GM12891 (cell line): ENCODE measurements at regions not wholly inside any gene's neighbourhood (a gene's known extent, or its start where the extent isn't known, plus 50 kb on each side); places are given as distances from the start of the nearest gene placed in this dataset.
"Not testable (repeated sequence)": the region's sequence is repeated elsewhere in the genome, so short reads cannot be mapped to it uniquely, and the experiment has no call there.

Experiments used
- DNase-seq: peaks from one replicate; pipeline ENCODE4 v3.0.0; 2011; ENCODE audit warnings: low spot score; ENCODE audit not compliant: insufficient read length
- FAIRE-seq: peaks from 2 replicates; lab custom pipeline; 2011; peaks lifted over from hg19 to GRCh38; lab: Jason Lieb, UNC
- PAX5 ChIP-seq: IDR thresholded peaks from 2 replicates; pipeline ENCODE4 v1.6.1; 2011; ENCODE audit warnings: low read length, moderate library complexity, mild to moderate bottlenecking; ENCODE audit not compliant: insufficient read depth, severe bottlenecking
- POLR2A ChIP-seq: IDR thresholded peaks from 2 replicates; pipeline ENCODE4 v1.6.1; 2011; ENCODE audit warnings: low read depth, low read length, control low read depth
- POLR2AphosphoS5 ChIP-seq: IDR thresholded peaks from 2 replicates; pipeline ENCODE4 v1.6.1; 2011; ENCODE audit warnings: low read depth, low read length, control low read depth
- POU2F2 ChIP-seq: IDR thresholded peaks from 2 replicates; pipeline ENCODE4 v1.6.1; 2011; ENCODE audit warnings: low read depth, mild to moderate bottlenecking, control low read depth, low read length, moderate library complexity
- SPI1 ChIP-seq: IDR thresholded peaks from 2 replicates; pipeline ENCODE4 v1.6.1; 2011; ENCODE audit warnings: low read depth, low read length, control low read depth
- TAF1 ChIP-seq: IDR thresholded peaks from 2 replicates; pipeline ENCODE4 v1.6.1; 2011; ENCODE audit warnings: low read depth, low read length, control low read depth

DNA sequence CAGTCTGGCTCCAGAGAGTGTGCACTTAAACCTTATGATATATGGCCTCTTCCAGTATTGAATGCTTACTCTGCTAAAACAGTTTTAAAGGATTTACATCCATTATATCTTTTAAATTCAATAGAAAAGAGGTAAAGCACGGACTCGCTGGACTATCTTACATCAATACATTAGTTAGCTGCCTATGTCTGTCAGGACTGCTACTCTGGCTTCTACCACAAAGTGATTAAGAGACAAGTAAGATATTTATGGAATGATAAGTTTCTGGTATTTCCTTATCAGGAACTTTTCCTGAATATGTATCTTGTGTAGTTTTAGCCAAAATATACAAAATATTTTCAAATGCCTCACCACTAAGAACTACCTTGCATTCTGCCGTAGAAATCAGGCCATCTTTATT lies 295.1 kb downstream of the ISL1 start:
- DNase-seq: no peak
- no peak for TF ChIP-seq POLR2AphosphoS5
- no peak for TF ChIP-seq PAX5
- no peak for TF ChIP-seq TAF1
- TF ChIP-seq POLR2A: no peak
- no peak for TF ChIP-seq POU2F2
- TF ChIP-seq SPI1: no peak
- FAIRE-seq: no peak

DNA sequence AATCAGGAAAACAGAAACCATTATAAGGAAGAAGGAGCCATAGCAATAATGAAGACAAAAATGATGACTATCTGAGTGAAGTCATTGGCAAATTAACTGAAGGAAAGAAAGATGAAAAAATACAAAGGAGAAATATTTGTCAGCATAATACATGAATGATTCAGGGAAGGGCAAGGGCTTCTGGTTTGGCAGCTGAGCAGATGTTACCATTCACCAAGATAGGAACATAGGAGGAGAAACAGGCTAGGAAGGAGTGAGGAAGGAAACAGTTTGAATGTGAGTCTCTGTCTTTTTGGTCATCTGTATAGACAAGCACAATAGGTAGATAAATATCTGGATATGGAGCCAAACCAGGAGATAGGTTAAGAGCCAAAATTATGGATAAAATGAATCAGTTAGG lies 296.0 kb downstream of the ISL1 start:
- DNase-seq (no peak), FAIRE-seq (no peak)
- TF ChIP-seq POLR2AphosphoS5 (no peak), PAX5 (no peak), TAF1 (no peak), SPI1 (no peak), POU2F2 (no peak), POLR2A (no peak)

- DNase-seq: no peak
- TF ChIP-seq PAX5 (no peak), TAF1 (no peak), POU2F2 (no peak), POLR2A (no peak), SPI1 (no peak), POLR2AphosphoS5 (no peak)
- no peak for FAIRE-seq
These were observed 301.6 kb downstream of the ISL1 start for GRCh38 chr5:51684794-51685355.

DNA sequence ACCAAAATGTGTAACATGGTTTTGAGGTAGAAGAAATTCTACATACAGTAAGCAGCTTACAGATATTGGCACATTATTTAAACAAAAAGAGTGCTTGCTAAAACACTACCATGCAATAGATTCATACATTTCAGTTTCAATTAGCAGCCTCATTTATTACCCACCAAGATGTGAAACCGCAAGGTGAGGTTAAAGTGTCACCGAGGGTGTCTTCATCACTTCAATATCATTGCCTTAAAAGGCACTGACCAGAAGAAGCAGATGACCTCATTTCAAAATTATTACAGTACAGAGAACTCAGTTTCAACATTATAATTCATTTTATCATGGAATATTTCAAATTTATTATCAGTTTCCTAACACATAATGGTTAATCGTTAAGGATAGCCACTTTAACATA lies 302.2 kb downstream of the ISL1 start:
- FAIRE-seq (no peak), DNase-seq (no peak)
- no peak for TF ChIP-seq SPI1
- no peak for TF ChIP-seq TAF1
- TF ChIP-seq POLR2AphosphoS5: no peak
- no peak for TF ChIP-seq PAX5
- TF ChIP-seq POLR2A: no peak
- TF ChIP-seq POU2F2: no peak

GRCh38 chr5:51686622-51687021 lies 303.4 kb downstream of the ISL1 start:
- TF ChIP-seq PAX5 (no peak), TAF1 (no peak), SPI1 (no peak), POLR2AphosphoS5 (no peak), POU2F2 (no peak), POLR2A (no peak)
- FAIRE-seq: no peak
- DNase-seq: no peak

DNA sequence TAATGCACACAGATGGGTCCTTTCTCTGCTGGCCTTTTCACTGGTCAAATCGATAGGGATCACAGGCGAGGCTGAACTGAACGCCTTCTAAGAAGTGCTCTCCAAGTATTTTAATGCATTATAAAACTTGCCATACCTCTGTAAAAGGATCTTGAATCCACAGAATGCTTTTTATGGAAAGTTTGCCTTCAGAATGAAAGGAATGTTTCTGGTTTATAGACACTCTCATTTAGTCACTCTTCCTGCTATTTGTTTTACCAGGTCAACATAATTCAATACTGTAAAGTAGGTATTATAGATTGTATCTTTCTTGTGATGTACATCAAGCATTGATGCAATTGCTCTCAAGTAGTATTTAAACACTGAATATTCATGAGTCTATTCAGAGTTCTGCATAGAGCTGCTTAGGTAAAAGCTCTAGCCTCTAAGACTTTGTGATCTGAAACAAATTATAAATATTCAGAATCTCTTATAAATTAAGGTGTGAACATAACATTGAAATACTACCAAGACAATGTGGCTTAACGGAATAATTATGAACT lies 308.4 kb downstream of the ISL1 start:
- TF ChIP-seq POLR2A (no peak), POU2F2 (no peak), SPI1 (no peak)
- FAIRE-seq: no peak
- no peak for DNase-seq

GRCh38 chr5:51694826-51695225 lies 311.6 kb downstream of the ISL1 start:
- FAIRE-seq (no peak), DNase-seq (no peak)
- no peak for TF ChIP-seq SPI1
- no peak for TF ChIP-seq TAF1

- no peak for FAIRE-seq
These were observed 312.9 kb downstream of the ISL1 start for GRCh38 chr5:51696122-51696521.

DNA sequence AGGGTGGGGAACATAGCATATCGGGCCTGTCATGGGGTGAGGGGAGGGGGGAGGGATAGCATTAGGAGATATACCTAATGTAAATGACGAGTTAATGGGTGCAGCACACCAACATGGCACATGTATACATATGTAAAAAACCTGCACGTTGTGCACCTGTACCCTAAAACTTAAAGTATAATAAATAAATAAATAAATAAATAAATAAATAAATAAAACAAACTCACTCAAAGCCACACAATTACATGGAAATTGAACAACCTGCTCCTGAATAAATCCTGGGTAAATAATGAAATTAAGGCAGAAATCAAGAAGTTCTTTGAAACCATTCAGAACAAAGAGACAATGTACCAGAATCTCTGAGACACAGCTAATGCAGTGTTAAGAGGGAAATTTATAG lies 318.8 kb downstream of the ISL1 start:
- not testable (repeated sequence) for FAIRE-seq, DNase-seq

More at GRCh38 chr5:51696122-51696521, 312.9 kb downstream of the ISL1 start:
- no peak for DNase-seq
- TF ChIP-seq TAF1: no peak
- TF ChIP-seq POLR2AphosphoS5: no peak
- no peak for TF ChIP-seq SPI1
- TF ChIP-seq POLR2A: no peak
- TF ChIP-seq POU2F2: no peak
- no peak for TF ChIP-seq PAX5

DNA sequence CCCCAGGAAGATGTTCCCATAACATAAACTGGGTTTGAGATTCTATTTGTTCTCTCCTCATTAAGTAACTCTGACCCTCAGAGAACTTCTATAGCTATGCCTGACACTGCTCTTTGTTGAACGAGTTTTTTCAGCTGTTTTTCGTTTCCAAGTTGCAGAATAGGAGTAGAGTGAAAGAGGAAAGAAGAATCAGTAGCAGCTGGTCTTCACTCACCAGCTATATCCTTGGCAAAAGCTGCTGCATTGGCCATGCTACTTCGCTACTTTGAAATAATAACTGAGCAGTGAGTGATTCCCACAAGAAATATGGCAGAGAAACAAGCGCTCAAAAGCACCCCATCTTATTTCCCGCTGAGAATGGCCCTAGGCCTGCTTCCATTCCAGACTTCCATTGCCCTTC lies 329.0 kb downstream of the ISL1 start:
- TF ChIP-seq SPI1 (no peak), PAX5 (no peak), POLR2AphosphoS5 (no peak), POLR2A (no peak), TAF1 (no peak), POU2F2 (no peak)
- DNase-seq (no peak), FAIRE-seq (no peak)

GRCh38 chr5:51715445-51715844 lies 332.2 kb downstream of the ISL1 start:
- not testable (repeated sequence) for FAIRE-seq, DNase-seq
